SU-DHL-6 (cell line): ENCODE measurements at regions not wholly inside any gene's neighbourhood (a gene's known extent, or its start where the extent isn't known, plus 50 kb on each side); places are given as distances from the start of the nearest gene placed in this dataset.

Experiments used
- H2AFZ ChIP-seq: fragments of 200-600 bp; sonication (generic); 2 replicates; pipeline ENCODE4 v1.6.1; 2014; ENCODE audit warnings: low read depth, mild to moderate bottlenecking, moderate library complexity, mixed read lengths, antibody characterized with exemption, low read length; ENCODE audit not compliant: severe bottlenecking
- H3F3A ChIP-seq: fragments of 200-600 bp; shearing (Covaris generic); 2 replicates; pipeline ENCODE4 v1.6.0; 2016; ENCODE audit warnings: antibody characterized with exemption, mild to moderate bottlenecking; ENCODE audit not compliant: insufficient read depth
- H3K27ac ChIP-seq: fragments of 200-600 bp; sonication (generic); 2 replicates; pipeline ENCODE4 v1.5.1; 2016; ENCODE audit warnings: low read depth, mild to moderate bottlenecking, low read length, moderate library complexity, mixed read lengths
- H3K27me3 ChIP-seq: fragments of 200-600 bp; sonication (generic), shearing (Covaris generic); 2 replicates; pipeline ENCODE4 v1.6.0; 2014; ENCODE audit warnings: mild to moderate bottlenecking, low read length
- H3K36me3 ChIP-seq: fragments of 200-600 bp; sonication (generic); 2 replicates; pipeline ENCODE4 v1.6.1; 2014; ENCODE audit warnings: mild to moderate bottlenecking, low read length, mixed read lengths
- H3K4me2 ChIP-seq: fragments of 300-600, 200-600 bp; shearing (Covaris generic), sonication (generic); 2 replicates; pipeline ENCODE4 v1.6.0; 2014; ENCODE audit warnings: low read length, low read depth, mild to moderate bottlenecking; ENCODE audit not compliant: poor library complexity, severe bottlenecking
- H3K4me3 ChIP-seq: fragments of 200-600 bp; sonication (generic); 2 replicates; pipeline ENCODE4 v1.5.1; 2014; ENCODE audit warnings: antibody characterized with exemption, low read length, mild to moderate bottlenecking, mixed read lengths; ENCODE audit not compliant: insufficient read depth, poor library complexity, severe bottlenecking
- H3K79me2 ChIP-seq: fragments of 200-600 bp; sonication (generic); 2 replicates; pipeline ENCODE4 v1.6.1; 2014; ENCODE audit warnings: mild to moderate bottlenecking, low read length, moderate library complexity; ENCODE audit not compliant: insufficient read depth
- H3K9ac ChIP-seq: fragments of 200-600 bp; sonication (generic); 2 replicates; pipeline ENCODE4 v1.7.0; 2014; ENCODE audit warnings: mild to moderate bottlenecking, low read length
- H3K9me2 ChIP-seq: fragments of 200-600 bp; sonication (generic); replicated peaks from 2 replicates; pipeline ENCODE4 v1.6.1; 2014; ENCODE audit warnings: low read length; ENCODE audit not compliant: insufficient read depth
- H3K9me3 ChIP-seq: fragments of 200-600 bp; sonication (generic); 2 replicates; pipeline ENCODE4 v1.6.1; 2014; ENCODE audit warnings: low read length, mixed read lengths; ENCODE audit not compliant: insufficient read depth
- H4K20me1 ChIP-seq: fragments of 200-600 bp; sonication (generic); 2 replicates; pipeline ENCODE4 v1.6.1; 2014; ENCODE audit warnings: low read depth, mild to moderate bottlenecking, antibody characterized with exemption, low read length, moderate library complexity, mixed read lengths
- CTCF ChIP-seq: fragments of 200-600 bp; sonication (generic); IDR thresholded peaks from one replicate; pipeline ENCODE4 v1.5.1; 2017; ENCODE audit warnings: antibody characterized with exemption, mild to moderate bottlenecking, low read length, moderate library complexity; ENCODE audit not compliant: insufficient read depth, poor library complexity, severe bottlenecking
- EZH2phosphoT487 ChIP-seq: fragments of 200-600 bp; sonication (generic), shearing (Covaris generic); conservative IDR thresholded peaks from 2 replicates; pipeline ENCODE4 v1.6.1; 2018; ENCODE audit warnings: mild to moderate bottlenecking, antibody characterized with exemption, low read length, moderate library complexity, mixed read lengths

GRCh38 chr18:33839452-33840211 is 261.6 kb downstream of the ASXL3 start:
- TF ChIP-seq CTCF = peak; percentile 88
- TF ChIP-seq EZH2phosphoT487 = 0 out of 2 replicates have a peak, but pooled peaks have one; percentile 20
- H3K9me2 ChIP-seq = no peaks in the 10 kb centered on the region
- no peaks in the 10 kb centered on the region for H3K36me3 ChIP-seq
- no peaks in the 10 kb centered on the region for H3K27me3 ChIP-seq
- H3K9ac ChIP-seq = no peak overlapping the region
- H3K27ac ChIP-seq = no peak overlapping the region
- H4K20me1 ChIP-seq = no peaks in the 10 kb centered on the region
- no peak overlapping the region for H3K4me2 ChIP-seq
- H3K4me3 ChIP-seq = no peak overlapping the region
- H3K79me2 ChIP-seq = no peaks in the 10 kb centered on the region
- H3K9me3 ChIP-seq = no peaks in the 10 kb centered on the region
- no peaks in the 10 kb centered on the region for H3F3A ChIP-seq
- no peak overlapping the region for H2AFZ ChIP-seq

GRCh38 chr18:33838054-33838453 is 260.0 kb downstream of the ASXL3 start:
- Histone ChIP-seq H3F3A (no peaks in the 10 kb centered on the region), H3K9me2 (no peaks in the 10 kb centered on the region), H4K20me1 (no peaks in the 10 kb centered on the region), H3K4me3 (no peak overlapping the region), H3K27me3 (no peaks in the 10 kb centered on the region), H3K9ac (no peak overlapping the region), H2AFZ (no peak overlapping the region), H3K9me3 (no peaks in the 10 kb centered on the region), H3K79me2 (no peaks in the 10 kb centered on the region), H3K4me2 (no peak overlapping the region), H3K27ac (no peak overlapping the region), H3K36me3 (no peaks in the 10 kb centered on the region)
- no peak for TF ChIP-seq EZH2phosphoT487
- TF ChIP-seq CTCF = no peak

GRCh38 chr18:33837191-33837590 is 259.2 kb downstream of the ASXL3 start:
- Histone ChIP-seq H3K36me3 (no peaks in the 10 kb centered on the region), H2AFZ (no peak overlapping the region), H3K79me2 (no peaks in the 10 kb centered on the region), H3K4me2 (no peak overlapping the region), H3K9me2 (no peaks in the 10 kb centered on the region), H3K9me3 (no peaks in the 10 kb centered on the region), H3K27me3 (no peaks in the 10 kb centered on the region), H3K27ac (no peak overlapping the region), H4K20me1 (no peaks in the 10 kb centered on the region), H3F3A (no peaks in the 10 kb centered on the region), H3K9ac (no peak overlapping the region), H3K4me3 (no peak overlapping the region)
- TF ChIP-seq CTCF = no peak
- no peak for TF ChIP-seq EZH2phosphoT487
